ENCODE measurements at regions not wholly inside any gene's neighbourhood (a gene's known extent, or its start where the extent isn't known, plus 50 kb on each side); places are given as distances from the start of the nearest gene placed in this dataset.

- TF ChIP-seq SCRT1 (tag by site-specific recombination; IDR thresholded peaks at IDR 0.05; ENCODE audit: borderline replicate concordance) (no peak), ZNF211 (tag by site-specific recombination; IDR thresholded peaks at IDR 0.05; ENCODE audit: low read depth) (no peak)
Observed at GRCh38 chr4:187664011-187664410, 331.6 kb upstream of the ZFP42 start (continued).

GRCh38 chr4:187665086-187665485 is 330.5 kb upstream of the ZFP42 start:
- ChIA-PET CTCF (no interaction called here), POLR2A (no interaction called here)
- Histone ChIP-seq H3K4me1 (ENCODE audit: control insufficient read depth, insufficient read depth, low read length) (no peaks in the 10 kb centered on the region), H3K9me3 (ENCODE audit: control insufficient read depth, insufficient read depth, low read depth, low read length) (no peaks in the 10 kb centered on the region), H3K4me3 (ENCODE audit: low read depth, low read length) (no peak overlapping the region), H3K27ac (ENCODE audit: extremely low read depth, low read depth, low read length) (no peak overlapping the region), H3K36me3 (ENCODE audit: control insufficient read depth in 2 of 2, insufficient read depth in 1 of 2, low read length in 2 of 2) (no peaks in the 10 kb centered on the region)
- TF ChIP-seq BCL11B (tag by site-specific recombination; IDR thresholded peaks at IDR 0.05; ENCODE audit: low read depth): no peak
- TF ChIP-seq ZNF514 (tag by site-specific recombination; IDR thresholded peaks at IDR 0.05): no peak
- TF ChIP-seq ZNF518A (tag by site-specific recombination; conservative IDR thresholded peaks at IDR 0.05; ENCODE audit: low read depth): no peak
- TF ChIP-seq ZNF223 (tag by site-specific recombination; IDR thresholded peaks at IDR 0.05): no peak
- TF ChIP-seq ZNF26 (tag by site-specific recombination; IDR thresholded peaks at IDR 0.05): no peak
- TF ChIP-seq ZNF777 (tag by site-specific recombination; IDR thresholded peaks at IDR 0.05; ENCODE audit: borderline replicate concordance): no peak
- no peak for TF ChIP-seq ZBTB44 (tag by site-specific recombination; IDR thresholded peaks at IDR 0.05)
- TF ChIP-seq ZNF580 (tag by site-specific recombination; IDR thresholded peaks at IDR 0.05): no peak
- TF ChIP-seq ZNF626 (tag by site-specific recombination; IDR thresholded peaks at IDR 0.05): no peak
- TF ChIP-seq ZNF555 (tag by site-specific recombination; conservative IDR thresholded peaks at IDR 0.05): no peak
- no peak for TF ChIP-seq SETDB1 (IDR thresholded peaks at IDR 0.05; ENCODE audit: insufficient read length, low read length)
- TF ChIP-seq ZNF621 (tag by site-specific recombination; IDR thresholded peaks at IDR 0.05): no peak
- no peak for TF ChIP-seq ZBTB26 (tag by site-specific recombination; optimal IDR thresholded peaks at IDR 0.05)
- TF ChIP-seq ZNF324 (tag by site-specific recombination; IDR thresholded peaks at IDR 0.05): no peak
- no peak for TF ChIP-seq ZNF664 (tag by site-specific recombination; IDR thresholded peaks at IDR 0.05)
- TF ChIP-seq ZBTB21 (tag by site-specific recombination; IDR thresholded peaks at IDR 0.05): no peak
- TF ChIP-seq ZNF529 (tag by site-specific recombination; IDR thresholded peaks at IDR 0.05; ENCODE audit: insufficient replicate concordance): no peak
- TF ChIP-seq ZNF433 (tag by site-specific recombination; IDR thresholded peaks at IDR 0.05; ENCODE audit: low read depth): no peak

Measured in HEK293 (cell line).